Forelimb muscle (tissue), 1 donor: ENCODE measurements at regions not wholly inside any gene's neighbourhood (a gene's known extent, or its start where the extent isn't known, plus 50 kb on each side); places are given as distances from the start of the nearest gene placed in this dataset.

Experiments used
- DNase-seq: peaks from one replicate; pipeline ENCODE4 v3.0.0-alpha.2; 2013; ENCODE audit warnings: low read depth

DNA sequence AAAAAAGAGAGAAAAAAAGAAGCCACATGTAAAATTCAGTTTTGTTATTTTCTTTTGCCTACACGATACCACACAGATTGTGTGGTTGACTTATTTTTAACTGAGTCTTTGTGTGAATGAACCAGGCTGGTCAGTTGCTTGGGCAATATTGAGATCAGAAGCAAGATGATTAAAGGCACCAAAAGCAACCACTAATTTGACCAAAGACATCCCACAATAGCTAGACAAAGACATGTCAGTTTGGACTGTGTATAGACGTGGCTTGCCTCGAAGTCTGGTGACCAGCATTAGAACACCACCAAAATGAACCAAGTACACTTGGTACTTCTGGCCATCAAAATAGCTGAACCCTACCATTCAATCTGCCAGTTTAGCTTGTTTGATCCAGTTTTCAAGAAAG is 340.6 kb upstream of the TBX3 start:
- DNase-seq = no peak

DNA sequence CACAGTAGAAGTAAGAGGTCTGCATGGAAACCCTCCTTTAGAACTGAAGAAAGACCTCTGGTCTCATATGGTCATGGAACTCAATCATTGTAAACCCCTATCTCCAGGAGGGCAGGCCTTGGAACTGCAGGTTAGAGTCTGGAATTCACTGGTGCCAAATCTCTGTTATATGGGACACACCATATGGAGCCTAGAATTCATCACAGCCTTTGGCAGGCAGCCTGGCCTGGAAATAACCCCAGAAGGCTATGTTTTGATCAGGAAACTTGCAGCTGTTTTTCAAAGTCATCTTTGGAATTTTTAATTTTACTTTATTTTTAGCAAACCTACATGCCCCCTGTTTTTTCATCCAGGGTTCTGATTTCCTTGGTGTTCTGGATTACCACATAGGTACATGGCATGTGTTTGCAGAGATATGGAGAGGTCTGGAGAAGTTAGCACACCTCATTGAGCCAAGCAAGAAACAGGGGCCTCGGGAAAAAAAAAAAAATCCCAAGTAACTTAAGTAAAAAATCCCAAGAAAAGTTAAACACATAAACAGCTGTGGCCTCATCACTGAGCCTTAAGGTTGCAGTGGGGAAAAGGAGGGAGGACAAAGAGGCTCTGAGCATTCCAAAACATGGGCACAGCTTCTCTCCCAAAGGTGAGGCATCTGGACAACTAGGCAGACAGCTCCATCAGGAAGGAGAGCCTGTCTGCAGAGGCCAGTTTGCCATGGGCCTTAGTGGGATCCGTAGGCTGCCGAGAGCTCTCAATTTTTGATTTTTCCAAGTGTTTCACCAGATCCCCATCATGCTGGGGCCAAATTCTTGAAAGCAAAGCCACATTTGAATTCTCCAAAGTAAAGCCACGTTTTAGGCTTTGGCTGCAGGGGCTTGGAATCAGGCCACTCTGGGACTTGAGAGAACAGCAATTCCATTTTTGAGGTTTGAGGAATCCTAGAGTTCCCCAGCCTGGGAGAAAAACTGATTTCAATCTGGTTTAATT is 339.6 kb upstream of the TBX3 start:
- peak; percentile 54 for DNase-seq

DNA sequence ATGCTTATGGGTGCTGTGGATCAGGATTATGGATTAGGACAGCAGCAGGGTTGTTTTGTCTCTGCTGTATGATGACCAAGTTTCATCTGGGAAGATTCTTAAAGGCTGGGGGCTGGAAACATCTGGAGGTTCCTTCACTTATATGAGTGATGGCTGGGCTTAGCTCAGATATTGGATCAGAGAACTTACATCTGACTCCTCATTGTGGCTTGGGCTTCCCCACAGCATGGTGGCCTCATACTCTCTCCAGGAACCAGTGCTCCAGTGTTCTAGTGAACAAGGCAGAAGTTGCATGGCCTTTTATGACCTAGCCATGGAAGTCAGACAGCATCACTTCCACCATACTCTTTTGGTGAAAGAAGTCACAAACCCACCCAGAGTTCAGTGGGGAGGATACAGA is 336.1 kb upstream of the TBX3 start:
- DNase-seq = no peak

DNA sequence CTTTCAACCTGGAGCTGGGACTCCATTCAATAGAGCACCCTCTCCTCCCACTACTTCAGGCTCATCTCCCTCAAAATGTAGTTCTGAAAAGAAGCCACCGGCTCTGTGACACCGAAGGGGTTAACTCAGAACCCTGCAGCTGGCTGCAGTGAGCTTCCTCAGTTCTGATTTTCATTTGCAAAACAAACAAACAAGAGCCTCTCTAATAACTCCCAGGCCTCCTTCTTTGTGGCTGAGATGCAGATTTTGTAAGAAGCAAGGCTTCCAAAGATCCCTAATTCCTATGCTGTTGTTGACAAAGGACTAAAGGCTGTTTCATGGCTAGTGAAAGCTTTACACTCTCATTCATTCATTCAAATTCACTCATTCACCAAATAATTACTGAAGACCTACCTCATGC is 333.4 kb upstream of the TBX3 start:
- no peak for DNase-seq

DNA sequence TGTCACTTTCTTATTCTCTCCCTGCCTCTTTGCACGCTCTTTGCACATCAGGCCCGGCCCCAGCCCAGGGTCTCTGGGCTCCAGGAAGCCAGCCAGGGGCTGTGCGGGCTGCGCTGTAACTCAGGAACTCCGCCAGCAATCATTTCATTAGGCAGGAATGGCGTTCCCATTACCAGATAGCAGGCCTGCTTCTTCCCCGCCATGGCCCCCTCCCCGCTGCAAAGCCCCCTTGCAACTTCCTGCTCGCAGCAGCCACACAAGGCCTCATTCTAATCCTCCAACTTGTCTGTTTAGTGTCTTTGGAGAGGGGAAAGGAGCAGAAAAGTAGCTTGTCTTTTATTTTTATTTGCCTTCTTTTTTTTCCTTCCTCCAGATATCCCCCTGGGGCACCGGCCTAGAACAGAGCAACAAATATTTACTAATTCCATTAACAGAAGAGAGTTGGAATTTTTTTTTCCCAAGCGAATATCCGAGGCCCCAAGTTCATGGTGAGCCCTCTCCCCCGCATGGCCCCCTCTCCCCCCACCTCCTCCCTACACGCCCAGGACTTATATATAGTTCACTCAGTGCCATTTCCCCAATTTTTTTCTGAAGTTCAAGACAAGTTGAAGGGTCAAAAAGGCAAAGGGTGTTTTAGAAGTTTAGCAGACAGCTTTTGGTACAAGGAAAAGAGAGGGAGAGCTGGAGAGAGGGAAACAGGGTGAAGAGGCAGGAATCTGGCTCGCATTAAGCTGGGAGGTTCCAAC is 329.4 kb upstream of the TBX3 start:
- DNase-seq = peak; percentile 32

DNA sequence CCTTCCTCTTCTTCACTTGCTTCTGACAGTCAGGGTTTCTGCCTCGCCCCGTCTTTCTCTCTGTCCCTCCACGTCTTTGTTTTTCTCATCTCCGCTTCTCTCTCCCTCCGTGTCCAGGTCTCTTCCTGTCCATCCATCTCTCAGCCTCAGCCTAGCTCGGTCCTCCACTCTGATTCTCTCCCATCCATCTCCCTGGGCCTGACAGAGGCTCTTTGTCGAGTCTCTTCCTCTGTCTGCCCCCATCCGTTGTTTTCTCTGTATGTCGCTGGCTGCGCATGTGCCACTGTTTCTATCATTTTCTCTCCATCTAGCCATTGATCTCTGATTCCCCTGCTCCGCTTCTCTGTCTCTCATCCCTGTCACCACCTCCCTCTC is 328.9 kb upstream of the TBX3 start:
- DNase-seq = no peak

DNA sequence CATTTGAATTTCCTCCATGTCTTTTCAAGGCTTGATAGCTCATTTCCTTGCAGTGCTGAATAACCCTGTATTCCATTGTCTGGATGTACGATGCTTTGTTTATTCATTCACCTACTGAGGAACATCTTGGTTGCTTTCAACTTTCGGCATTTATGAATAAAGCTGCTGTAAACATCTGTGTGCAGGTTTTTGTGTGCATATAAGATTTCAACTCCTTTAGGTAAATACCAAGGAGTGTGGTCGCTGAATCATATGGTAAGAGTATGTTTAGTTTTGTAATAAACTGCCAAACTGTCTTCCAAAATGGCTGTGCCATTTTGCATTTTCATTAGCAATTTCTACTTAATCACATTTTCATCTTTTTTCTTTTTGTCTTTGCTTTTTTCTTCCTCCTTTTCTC is 327.7 kb upstream of the TBX3 start:
- DNase-seq = no peak

DNA sequence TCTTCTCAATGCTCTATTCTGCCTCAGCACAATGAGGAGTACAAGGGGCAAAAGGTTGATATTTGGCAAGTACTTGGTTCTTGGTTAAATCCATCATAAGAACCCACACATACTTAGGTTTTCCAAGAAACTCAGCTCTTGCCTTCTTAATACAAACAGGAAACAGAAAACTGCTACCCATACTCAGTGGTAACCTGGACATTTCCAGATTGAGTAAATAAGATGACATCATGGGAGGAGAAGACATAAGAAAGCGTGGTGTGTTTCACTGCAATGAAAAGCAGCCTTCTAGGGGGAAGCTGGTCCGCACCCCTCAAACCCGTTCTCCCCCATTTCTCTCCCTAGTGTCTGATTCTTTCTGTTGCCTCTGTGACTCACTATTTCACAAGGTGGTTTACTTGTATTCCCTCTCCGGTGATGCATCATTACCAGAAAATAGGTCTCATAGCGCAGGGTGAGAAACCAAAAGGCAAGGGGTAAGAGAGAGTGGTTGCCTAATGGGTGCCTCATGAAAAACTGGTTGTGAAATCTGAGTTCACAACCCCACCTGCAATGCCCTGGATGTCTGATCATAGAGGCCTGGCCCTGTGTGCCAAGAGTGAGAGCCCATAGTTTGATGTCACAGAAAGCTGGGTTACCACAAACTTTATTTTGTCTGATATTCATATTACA is 326.5 kb upstream of the TBX3 start:
- DNase-seq = no peak

DNA sequence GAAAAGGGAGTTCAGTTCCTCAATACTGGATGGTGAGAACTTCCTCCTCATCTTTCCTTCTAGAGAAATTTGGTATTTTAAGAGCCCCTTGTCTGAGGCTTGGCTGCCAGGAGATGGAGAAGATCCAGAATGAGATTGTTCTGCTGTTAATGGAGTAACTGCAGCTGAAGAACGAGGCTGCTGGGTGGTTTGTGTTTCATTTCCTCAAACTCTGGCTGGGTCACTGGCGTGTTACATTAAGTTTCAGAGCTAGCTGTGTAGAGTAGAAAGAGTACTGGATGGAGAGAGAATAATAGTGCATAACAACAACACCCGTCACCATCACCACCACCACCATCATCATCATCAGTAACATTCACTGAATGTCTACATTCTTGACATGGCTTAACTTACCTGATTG is 325.0 kb upstream of the TBX3 start:
- DNase-seq = no peak

DNA sequence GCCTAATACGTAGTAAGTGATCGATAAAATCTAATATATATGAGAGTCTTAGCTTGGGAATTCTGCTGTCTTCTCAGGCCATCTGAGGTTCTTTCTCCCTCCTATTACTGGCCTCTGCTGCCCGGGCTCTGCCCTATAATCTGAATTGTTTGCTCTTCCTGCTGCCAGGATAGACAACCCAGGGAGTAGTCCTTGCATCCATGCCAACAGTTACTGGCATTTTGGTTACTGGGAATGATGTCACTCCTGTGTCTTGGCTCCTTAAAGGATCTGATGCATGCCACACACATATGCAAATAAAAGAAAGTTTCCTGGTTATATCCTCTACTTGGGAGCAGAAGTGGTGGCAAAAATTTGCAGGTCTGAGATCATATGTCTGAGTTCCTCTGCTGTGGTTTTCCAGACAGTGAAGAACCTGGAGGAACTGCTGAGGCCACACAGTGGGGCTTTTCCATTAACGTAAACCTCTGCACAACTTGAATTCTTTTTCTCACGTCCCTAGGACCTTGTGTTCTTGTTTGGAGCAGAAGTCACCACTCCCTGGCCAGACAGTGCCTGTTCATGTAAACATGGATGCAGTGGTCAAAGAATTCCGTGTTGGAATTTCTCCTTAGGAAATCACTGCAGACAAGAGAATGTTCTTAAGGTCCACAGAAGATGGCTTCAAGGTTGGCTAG is 320.6 kb upstream of the TBX3 start:
- no peak for DNase-seq

DNA sequence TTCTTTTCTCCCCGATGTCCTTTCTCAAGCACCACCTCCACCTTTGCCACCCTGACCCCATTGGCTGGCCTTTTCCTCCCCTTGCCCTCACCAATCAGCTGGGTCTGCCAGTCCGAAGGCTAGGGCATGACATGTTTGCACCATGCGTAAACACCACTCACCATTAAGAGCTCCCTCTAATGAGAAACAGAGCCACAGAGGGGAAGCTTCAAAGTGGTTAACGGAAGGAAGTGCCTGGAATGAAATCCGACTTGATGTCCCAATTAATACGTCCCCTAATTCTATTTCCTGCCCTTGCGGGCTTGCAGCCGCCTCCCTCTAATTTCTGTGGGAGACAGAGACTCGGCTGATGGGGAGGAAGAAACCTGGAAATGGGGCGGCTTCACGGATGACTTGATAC is 318.5 kb upstream of the TBX3 start:
- DNase-seq = no peak

DNA sequence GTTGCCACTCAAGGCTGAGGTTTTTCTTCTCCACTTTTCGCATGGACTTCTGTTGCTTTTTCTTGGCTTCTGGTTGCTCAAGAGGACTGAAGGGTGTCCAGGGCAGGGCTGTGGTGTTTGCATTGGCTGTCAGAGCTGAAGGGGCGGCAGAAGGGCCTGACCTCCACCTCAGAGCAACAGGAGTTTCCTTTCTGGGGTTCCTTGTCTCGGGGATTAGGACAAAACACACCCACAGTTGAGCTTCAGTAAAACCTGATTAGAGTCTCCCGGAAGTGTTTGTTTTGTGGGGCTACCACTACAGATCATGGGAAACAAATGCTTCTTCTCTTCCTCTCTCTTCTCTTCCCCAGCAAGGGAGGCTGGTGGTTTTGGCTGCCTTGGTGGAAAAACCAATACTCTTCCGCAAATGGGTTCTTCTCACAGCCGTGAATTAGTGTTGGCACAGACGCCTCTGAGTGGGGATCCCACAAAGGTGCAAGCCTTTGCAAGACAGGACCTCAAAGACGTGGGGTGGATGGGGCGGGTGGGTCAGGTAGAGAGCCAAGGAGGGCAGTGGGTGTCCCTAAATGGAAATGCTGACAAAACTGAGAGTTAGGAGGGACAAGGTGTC is 317.7 kb upstream of the TBX3 start:
- no peak for DNase-seq

DNA sequence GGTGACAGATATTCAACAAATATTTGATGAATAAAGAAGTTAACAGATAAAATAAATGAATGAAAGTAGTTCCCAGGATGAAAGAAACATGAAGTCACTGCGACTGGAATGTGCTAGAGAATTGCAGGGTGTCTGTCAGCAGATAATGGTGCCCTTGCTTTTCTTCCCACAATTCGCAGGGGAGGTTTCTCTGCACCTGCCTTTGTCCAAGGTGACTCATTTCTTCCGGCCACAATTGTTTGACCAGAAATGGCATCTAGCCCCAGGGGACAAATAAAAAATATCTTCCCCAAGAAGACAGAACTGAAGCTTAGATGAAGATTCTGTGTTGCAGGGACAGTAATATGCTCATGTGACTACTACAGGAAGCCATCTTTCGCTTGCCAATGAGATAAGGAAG is 316.1 kb upstream of the TBX3 start:
- DNase-seq = no peak

DNA sequence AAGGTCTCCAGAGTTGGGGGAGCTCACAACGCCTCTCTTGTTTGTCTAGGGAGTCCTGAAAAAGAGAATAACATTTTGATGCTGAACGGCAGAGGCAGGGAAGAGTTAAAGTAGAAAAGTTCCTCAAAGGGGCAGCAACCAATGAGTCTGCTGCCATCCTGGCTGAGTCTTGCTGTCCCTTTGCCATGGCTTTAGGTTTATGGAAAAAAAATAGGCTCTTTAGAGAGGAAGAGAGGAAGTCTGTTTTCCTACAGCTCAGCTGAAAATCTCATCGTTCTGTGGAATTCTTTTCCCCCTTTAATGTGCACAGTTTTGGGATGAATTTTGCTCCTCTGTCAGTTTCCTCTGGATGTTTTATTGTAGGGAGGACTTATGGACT is 314.8 kb upstream of the TBX3 start:
- DNase-seq = no peak

DNA sequence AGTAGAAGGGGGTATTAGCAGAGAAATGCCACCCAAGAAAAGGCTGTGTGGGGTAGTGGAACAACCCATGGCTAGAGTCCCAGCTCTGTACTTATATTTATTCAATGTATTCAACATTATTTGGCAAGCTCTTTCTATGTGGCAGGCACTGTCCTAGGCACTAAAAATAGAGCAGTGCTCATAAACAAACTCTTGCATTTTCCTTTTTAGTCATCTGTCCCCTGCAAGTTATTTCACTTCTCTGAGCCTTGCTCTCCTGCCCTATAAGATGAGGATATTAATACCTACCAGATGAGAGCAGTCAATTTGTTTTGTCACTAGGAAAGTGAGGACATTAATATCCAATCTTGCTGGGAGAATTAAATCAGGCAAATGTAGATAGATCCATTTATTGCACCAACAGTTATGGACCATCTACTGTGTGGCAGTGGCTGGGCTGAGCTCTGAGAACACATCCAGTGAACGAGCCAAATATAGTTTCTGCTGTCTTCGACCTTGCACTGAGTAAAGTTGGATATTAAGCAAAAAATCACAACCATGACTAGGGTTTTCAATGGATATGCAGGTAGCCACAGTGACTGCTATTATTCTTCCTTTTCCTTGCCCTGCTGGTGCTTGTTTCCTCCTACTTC is 314.3 kb upstream of the TBX3 start:
- DNase-seq = no peak

DNA sequence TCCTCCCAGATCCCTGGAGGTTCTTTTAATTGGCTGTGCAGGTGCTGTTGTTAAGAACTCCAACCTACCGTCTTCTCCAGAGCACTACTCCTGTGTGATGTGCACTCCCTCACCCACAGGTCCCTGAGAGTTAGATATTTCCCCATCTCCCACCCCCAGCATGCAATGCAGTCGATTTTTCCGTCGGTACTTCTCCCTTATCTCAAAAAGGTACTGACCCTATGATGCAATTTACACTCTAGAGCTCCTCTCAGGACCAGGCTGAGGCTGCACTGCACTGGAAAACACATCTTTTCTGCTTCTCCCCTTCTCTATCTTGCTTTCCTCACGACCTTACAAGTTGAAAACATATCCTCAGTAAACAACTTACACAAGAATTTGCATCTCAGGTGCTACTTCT is 312.4 kb upstream of the TBX3 start:
- DNase-seq = no peak

DNA sequence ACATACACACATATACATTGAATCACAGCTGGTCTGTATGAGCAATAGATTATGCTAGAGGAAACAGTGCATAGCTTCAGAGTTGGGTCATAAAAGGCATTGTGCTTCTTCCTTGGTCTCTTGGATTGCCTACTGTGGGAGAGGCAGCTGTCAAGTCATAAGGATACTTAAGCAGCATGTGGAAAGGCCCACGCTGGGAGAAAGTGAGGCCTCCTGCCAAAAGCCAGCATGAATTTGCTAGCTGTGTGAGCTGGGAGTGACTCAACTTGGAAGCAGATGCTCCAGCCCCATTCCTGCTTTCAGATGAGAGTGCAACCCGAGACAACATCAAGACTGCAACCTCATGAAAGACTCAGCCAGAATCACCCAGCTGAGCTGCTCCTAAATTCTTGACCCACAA is 311.9 kb upstream of the TBX3 start:
- DNase-seq = no peak

DNA sequence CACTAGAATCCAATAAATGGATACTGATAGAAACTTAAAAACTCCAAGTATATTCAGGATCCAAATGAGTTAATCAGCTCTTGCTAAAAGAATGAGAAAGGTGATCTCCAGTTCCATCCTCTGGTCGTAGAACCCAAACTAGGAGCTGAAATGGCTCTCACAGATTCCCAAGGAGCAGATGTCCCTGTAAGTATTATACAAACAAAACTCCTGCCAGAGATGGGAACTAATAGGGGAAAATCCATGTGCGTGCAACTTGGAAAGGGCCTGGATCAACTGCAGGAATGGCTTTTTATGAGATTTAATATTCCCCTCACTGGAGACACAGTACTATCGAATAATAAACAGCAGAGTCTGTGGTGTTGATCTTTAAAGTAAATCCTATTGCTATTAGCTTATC is 309.2 kb upstream of the TBX3 start:
- peak; percentile 53 for DNase-seq

DNA sequence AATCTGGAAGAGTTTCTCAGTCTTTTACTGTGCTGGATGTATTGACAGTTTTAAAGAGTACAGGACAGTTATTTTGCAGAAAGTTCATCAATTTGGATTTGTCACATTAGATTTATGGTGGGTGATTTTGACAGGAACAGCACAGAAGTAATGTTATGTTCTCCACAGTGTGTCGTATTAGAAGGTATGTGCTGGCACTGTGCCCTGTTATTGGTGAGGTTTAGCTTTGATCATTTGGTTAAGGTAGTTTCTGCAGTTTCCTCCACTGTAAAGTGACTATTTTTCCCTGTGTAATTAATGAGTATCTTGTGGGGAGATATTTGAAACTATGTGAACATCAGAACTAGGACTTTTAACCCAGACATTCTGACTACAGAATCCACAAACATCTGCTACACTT is 308.5 kb upstream of the TBX3 start:
- DNase-seq = no peak

DNA sequence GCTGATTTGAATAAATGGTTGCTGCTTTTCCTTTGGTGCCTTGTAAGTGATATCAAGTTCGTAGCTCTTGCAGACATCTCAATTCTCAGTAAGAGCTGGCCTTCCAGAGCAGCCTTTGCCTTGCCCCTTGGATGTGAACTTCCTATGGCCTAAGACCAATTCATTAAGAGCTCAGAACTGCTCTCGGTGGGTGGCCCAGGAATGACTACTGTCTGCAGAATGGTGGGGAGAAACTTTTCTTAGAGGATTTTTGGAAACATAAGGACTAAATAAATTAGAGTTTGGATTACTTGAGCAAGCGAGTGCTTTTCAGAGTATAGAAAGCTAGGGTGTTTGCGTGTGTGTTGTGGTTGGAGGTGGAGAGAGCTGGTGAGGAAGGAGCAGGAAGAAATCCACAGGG is 306.4 kb upstream of the TBX3 start:
- DNase-seq = no peak

DNA sequence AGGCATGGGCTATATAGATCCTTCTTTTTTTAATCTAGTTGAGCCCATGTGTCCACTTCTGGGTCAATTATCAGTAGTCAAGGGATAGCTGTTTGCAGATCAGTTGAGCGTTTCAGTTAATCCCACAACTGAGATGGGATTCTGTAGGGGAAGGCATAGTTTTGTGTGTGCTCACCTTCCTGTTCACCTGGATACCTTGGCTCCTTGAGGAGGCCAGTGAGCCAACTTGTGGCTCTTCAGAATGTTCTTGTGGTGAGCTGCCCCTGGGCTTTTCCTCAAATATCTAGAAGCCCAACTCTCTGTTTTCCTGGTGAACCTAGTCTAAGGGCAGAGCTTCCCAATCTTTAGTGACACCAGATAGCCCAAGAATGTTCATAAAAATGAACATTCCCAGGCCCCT is 302.9 kb upstream of the TBX3 start:
- DNase-seq = no peak
